GM12892 (cell line): ENCODE measurements at regions not wholly inside any gene's neighbourhood (a gene's known extent, or its start where the extent isn't known, plus 50 kb on each side); places are given as distances from the start of the nearest gene placed in this dataset.

Experiments used
- POLR2A ChIP-seq: IDR thresholded peaks from 2 replicates; pipeline ENCODE4 v1.6.1; 2011; ENCODE audit warnings: low read depth, low read length, control low read depth
- POLR2AphosphoS5 ChIP-seq: IDR thresholded peaks from 2 replicates; pipeline ENCODE4 v1.6.1; 2011; ENCODE audit warnings: low read depth, low read length, control low read depth
- TAF1 ChIP-seq: IDR thresholded peaks from 2 replicates; pipeline ENCODE4 v1.6.1; 2011; ENCODE audit warnings: low read depth, mild to moderate bottlenecking, control low read depth, low read length, borderline replicate concordance

- TF ChIP-seq TAF1 (no peak), POLR2A (no peak), POLR2AphosphoS5 (no peak)
Measured at GRCh38 chr18:53887447-53887846, 337.0 kb downstream of the MBD2 start.
